Ascending aorta (tissue), 2 donors: ENCODE measurements at regions not wholly inside any gene's neighbourhood (a gene's known extent, or its start where the extent isn't known, plus 50 kb on each side); places are given as distances from the start of the nearest gene placed in this dataset.
"Not testable (repeated sequence)": the region's sequence is repeated elsewhere in the genome, so short reads cannot be mapped to it uniquely, and the experiment has no call there.

Experiments
- DNase-seq, 2 donors: peaks; one replicate each; pipeline ENCODE4 v3.0.0-alpha.2; 2019; ENCODE audit warnings: low spot score in 2 of 2
- H3K27ac ChIP-seq, 2 donors: fragments of 200-600 bp; sonication (generic); one replicate each; pipeline ENCODE4 v1.5.1; 2016 to 2017; ENCODE audit warnings: mild to moderate bottlenecking in 1 of 2
- H3K27me3 ChIP-seq: fragments of 200-600 bp; sonication (generic); one replicate; pipeline ENCODE4 v1.5.1; 2017
- H3K36me3 ChIP-seq, 2 donors: fragments of 200-600 bp; sonication (generic); one replicate each; pipeline ENCODE4 v1.5.1; 2016
- H3K4me1 ChIP-seq, 2 donors: fragments of 200-600 bp; sonication (generic); one replicate each; pipeline ENCODE4 v1.5.1; 2016 to 2017; ENCODE audit warnings: mild to moderate bottlenecking in 1 of 2
- H3K4me3 ChIP-seq, 2 donors: fragments of 200-600 bp; sonication (generic); one replicate each; pipeline ENCODE4 v1.5.1; 2016 to 2017; ENCODE audit warnings: mild to moderate bottlenecking in 1 of 2
- H3K9me3 ChIP-seq, 2 donors: fragments of 200-600 bp; sonication (generic); one replicate each; pipeline ENCODE4 v1.5.1; 2016
- CTCF ChIP-seq, 3 experiments: fragments of 200-600 bp in 2 of 3; fragments of 450-650 bp in 1 of 3; sonication (generic) in 2 of 3; IDR thresholded peaks; one replicate each; pipeline ENCODE4 v1.5.1; 2016 to 2019; ENCODE audit warnings: antibody characterized with exemption in 3 of 3, mild to moderate bottlenecking in 1 of 3, moderate library complexity in 1 of 3
- intact Hi-C: fragments of 100-400 bp; cut with DNase I; formaldehyde crosslinking; loops from one replicate; pipeline ENCODE4 v1.15.1; 2023

- Histone ChIP-seq H3K4me3 (no peak overlapping the region), H3K4me1 (no peaks in the 10 kb centered on the region), H3K27ac (no peak overlapping the region), H3K36me3 (no peaks in the 10 kb centered on the region), H3K27me3 (no peaks in the 10 kb centered on the region), H3K9me3 (no peaks in the 10 kb centered on the region)
- intact Hi-C loops: no loop called here
- TF ChIP-seq CTCF (IDR thresholded peaks at IDR 0.05): no peak
- DNase-seq: no peak
Observed at GRCh38 chr2:173716458-173717052, 248.6 kb downstream of the SP3 start.

- intact Hi-C loops: no loop called here
- H3K27ac ChIP-seq: no peak overlapping the region
- H3K9me3 ChIP-seq: no peaks in the 10 kb centered on the region
- TF ChIP-seq CTCF (IDR thresholded peaks at IDR 0.05): no peak
- no peaks in the 10 kb centered on the region for H3K4me1 ChIP-seq
- H3K4me3 ChIP-seq: no peak overlapping the region
- DNase-seq: no peak
- H3K27me3 ChIP-seq: no peaks in the 10 kb centered on the region
- no peaks in the 10 kb centered on the region for H3K36me3 ChIP-seq
Observed at GRCh38 chr2:173719471-173719870, 245.7 kb downstream of the SP3 start.

- Histone ChIP-seq H3K4me1 (no peaks in the 10 kb centered on the region), H3K36me3 (no peaks in the 10 kb centered on the region), H3K27me3 (no peaks in the 10 kb centered on the region), H3K27ac (no peak overlapping the region), H3K4me3 (no peak overlapping the region), H3K9me3 (no peaks in the 10 kb centered on the region)
- intact Hi-C loops: no loop called here
- no peak for TF ChIP-seq CTCF (IDR thresholded peaks at IDR 0.05)
- no peak for DNase-seq
Observed at GRCh38 chr2:173720306-173720705, 244.9 kb downstream of the SP3 start.

GRCh38 chr2:173734797-173735196 is 230.4 kb downstream of the SP3 start:
- Histone ChIP-seq H3K27ac (no peak overlapping the region), H3K4me1 (no peaks in the 10 kb centered on the region), H3K9me3 (no peaks in the 10 kb centered on the region), H3K27me3 (no peaks in the 10 kb centered on the region), H3K4me3 (no peak overlapping the region), H3K36me3 (no peaks in the 10 kb centered on the region)
- no peak for DNase-seq
- intact Hi-C loops: no loop called here
- no peak for TF ChIP-seq CTCF (IDR thresholded peaks at IDR 0.05)

GRCh38 chr2:173737954-173738575 is 227.1 kb downstream of the SP3 start:
- DNase-seq, H3K4me3 ChIP-seq, H3K27ac ChIP-seq, intact Hi-C loops, H3K27me3 ChIP-seq, H3K4me1 ChIP-seq, H3K36me3 ChIP-seq, H3K9me3 ChIP-seq: not testable (repeated sequence)

- DNase-seq: no peak
- H3K4me1 ChIP-seq: no peaks in the 10 kb centered on the region
- H3K4me3 ChIP-seq: no peak overlapping the region
- no peaks in the 10 kb centered on the region for H3K36me3 ChIP-seq
- no peaks in the 10 kb centered on the region for H3K27me3 ChIP-seq
- no peak overlapping the region for H3K27ac ChIP-seq
- intact Hi-C loops: no loop called here
- no peak for TF ChIP-seq CTCF (IDR thresholded peaks at IDR 0.05)
- H3K9me3 ChIP-seq: no peaks in the 10 kb centered on the region
Observed at GRCh38 chr2:173739006-173739405, 226.2 kb downstream of the SP3 start.
